NT2/D1 (cell line): ENCODE measurements at regions not wholly inside any gene's neighbourhood (a gene's known extent, or its start where the extent isn't known, plus 50 kb on each side); places are given as distances from the start of the nearest gene placed in this dataset.

Source experiments
- SUZ12 ChIP-seq: IDR thresholded peaks from 2 replicates; pipeline ENCODE4 v1.6.1; 2011; ENCODE audit not compliant: insufficient read length, insufficient read depth; ENCODE audit errors: extremely low read depth
- YY1 ChIP-seq: IDR thresholded peaks from 2 replicates; pipeline ENCODE4 v1.6.1; 2011; ENCODE audit not compliant: insufficient read length, insufficient read depth

DNA sequence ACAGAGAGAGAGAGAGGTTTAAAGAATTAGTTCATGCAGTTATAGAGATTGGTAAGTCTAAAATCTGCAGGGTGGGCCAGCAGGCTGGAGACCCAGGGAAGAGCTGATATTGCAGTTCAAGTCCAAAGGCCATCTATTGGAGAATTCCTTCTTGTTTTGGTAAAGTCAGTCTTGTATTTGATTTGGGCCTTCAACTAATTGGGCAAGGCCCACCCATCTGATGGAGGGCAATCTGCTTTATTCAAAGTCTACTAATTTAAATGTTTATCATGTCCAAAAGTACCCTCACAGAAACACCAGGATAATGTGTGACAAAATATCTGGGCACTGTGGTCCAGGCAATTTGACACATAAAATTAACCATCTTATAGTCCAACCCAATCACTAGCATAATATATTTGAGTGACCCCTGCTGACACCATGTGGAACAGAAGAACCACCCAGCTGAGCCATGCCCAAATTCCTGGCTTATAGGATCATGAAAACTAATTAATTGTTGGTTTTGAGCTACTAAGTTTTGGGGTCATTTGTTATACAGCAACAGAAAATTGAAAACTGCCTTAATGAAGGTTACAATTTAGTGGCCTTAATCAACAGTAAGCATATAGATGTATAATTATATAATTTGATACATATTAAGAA is 109.1 kb upstream of the PLXNC1 start:
- TF ChIP-seq YY1 (no peak), SUZ12 (no peak)
